DMS 273 (cell line): ENCODE measurements at regions not wholly inside any gene's neighbourhood (a gene's known extent, or its start where the extent isn't known, plus 50 kb on each side); places are given as distances from the start of the nearest gene placed in this dataset.

Experiments used
- DNase-seq: peaks from one replicate; lab custom pipeline; 2025; ENCODE audit not compliant: unreplicated experiment; lab: John Stamatoyannopoulos, UW

DNA sequence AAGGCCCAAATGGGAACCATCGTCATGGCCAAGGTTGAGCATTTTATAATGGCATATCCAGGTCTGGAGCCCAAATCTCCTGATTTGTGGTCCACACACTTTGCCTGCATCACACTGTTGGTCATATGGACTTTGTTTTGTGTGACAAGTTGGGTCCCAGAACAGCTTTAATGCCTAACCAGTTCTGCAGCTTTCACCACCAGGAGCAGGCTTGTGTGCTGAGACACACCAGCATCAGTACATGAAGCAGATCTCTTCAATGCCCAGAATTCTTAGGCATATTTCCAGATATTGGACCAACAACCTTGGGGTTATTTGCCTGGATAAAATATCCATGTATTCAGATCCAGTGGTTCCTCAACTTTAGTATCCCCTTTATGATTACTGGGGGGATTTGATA is 371.3 kb downstream of the FBXW7 start:
- DNase-seq = no peak

DNA sequence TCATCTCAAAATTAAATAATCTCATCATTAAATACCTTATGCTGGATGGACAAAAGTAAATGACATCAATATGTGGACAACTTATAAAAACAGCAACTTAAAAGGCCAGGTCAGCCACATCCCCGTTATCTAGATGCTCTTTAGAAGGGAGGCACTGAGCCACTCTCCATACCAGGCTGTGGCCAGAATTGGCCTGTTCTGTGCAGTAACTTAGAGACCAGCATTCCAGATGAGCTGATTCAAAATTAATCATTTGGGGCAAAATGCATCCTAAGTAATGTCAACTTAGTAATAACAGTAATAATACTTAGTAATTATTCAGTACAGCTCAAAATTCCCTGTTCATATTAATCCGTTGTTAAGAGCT is 373.6 kb downstream of the FBXW7 start:
- DNase-seq = no peak

DNA sequence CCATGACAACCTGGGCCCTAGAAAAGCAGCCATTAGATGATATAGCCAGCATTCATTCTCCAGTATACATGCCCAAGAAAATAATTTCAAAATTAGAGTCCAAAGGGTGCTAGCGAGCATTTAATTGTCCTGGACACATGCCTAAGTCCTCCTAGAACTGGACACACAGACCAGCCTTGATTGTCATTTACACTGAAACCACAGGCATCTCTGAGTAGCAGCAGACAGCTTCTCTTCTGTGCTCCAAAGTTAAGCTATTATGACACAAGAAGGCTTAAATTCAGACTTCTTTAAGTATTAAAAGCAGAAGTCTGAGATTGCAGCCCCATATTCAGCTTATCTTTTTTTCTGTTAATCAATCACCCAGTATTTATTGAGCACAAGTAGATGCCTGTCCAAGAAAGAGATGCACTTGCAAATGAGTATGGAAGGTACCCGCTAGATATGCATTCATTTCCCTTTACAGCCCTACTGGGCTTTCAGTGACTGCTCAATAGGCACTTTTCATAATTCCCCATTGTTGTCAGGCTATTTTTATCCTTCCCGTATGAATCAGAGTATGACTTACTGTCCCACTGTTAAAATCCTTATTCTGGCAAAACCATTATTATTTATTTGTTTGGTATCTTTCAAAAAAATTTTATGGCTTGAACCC is 374.1 kb downstream of the FBXW7 start:
- no peak for DNase-seq

DNA sequence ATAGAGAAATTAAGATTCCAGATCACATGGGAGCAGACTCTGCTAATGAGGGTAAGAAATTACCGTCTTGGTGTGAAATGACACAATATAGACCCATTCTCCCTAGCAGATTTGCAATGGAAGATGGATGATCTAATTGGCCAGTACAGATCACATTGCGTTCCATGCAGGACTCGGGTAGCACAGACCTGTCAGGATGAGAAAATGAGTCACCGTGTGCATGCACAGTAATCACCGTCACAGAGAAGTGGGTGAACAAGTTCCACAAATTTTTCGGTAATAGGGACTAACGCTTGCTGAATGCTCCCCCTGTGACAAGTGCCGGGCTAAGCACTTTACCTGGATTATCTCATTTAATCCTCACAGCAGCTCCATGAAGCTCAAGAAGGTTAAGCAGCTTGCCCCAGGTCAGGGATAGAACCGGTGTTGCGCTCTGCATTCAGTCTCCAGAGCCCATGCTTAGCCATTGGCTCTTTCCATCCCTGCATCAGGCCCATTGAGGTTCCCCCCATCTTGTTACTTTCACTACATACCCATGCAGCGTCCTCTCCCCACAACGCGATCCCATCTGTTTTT is 375.6 kb downstream of the FBXW7 start:
- DNase-seq = no peak

DNA sequence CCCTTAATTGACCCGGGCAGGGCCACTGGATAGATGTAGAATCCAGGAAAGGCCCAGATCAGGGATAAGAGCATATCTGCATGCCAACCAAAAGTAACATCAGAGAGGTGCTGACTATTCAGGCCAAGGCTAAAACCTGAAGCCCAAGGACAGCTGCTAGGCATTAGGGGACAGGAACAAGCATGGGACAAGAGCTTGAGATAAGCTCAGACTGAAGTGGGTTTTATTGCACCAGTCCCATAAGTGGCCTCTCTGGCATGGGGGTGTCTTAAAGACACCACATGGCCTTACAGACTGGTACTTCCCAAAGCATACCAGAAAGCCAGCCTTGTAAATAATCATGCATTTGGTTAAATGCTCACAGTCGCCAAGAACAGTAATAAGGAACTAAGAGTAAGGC is 376.1 kb downstream of the FBXW7 start:
- DNase-seq = no peak

DNA sequence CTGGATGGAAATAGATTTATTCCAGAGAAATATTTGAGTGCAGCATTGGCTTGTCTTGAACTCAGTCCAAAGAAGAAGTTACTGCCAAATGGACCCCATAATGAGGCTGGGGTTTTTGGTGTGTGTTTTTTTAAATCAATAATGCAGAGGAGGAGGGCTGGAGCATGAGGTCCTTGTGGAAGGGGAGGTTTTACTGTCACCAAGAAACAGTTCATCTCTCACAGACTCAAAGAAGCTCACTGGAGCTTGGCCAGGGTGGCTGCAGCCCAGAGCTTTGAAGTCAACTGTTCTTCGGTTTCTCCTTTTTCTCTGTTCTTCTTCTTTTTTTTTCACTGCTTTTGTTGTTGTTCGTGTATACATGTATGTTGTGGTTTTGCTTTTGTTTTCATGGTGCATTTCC is 377.7 kb downstream of the FBXW7 start:
- no peak for DNase-seq

DNA sequence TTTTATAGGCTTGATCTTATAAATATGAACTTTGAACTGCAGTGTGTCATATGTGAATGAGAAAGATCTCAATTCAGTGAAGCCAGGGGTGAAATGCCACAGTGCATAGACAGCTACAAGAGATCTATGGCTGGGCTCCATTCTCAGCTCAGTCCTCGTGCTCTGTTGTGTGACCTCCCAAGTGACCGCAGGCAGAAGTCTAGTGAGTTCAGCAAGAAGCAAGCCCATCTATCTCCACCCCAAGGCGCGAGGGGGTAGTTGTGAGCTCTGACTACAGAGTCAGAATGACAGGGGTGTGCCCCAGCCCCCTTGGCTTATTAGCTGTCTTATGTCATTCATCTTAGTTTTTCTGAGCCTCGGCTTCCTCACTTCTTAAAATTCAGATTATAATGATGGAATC is 378.3 kb downstream of the FBXW7 start:
- no peak for DNase-seq

DNA sequence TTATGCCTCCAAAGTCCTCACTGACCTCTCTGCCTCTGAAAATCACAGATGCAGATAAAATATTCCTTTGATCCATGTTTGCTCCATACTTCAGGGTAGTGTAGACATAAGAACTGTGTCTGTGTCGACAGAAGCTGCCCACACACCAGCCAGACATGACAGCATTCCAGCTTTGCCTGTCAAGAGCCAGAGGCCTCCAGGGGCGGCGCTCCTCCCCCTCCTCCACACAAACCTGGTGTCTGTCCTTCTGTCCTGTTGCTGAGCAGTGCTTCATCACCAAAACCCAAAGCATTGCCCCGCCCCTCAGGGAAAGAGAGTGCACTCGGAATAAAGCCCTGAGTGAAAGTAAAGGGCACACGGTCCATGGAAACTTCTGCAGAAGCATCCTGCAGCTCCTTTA is 379.4 kb downstream of the FBXW7 start:
- DNase-seq = no peak

DNA sequence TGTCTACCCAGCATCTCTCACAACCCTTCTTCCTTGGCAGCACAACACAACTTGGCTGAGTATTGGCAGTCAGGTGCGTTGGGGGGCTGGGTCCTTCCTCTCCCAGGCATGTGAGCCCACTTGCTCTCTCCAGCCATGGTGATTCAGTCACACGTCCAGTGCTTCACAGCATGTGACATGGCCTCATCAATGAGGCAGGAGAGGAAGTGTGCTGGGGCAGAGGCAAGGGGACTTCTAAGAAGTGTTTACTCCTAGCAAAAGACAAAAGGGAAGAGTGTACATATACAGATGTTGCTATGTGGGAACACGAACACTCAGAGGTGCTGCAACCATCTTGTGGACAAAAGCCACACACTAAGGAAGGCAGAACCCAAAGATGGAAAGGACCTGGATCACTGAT is 380.8 kb downstream of the FBXW7 start:
- no peak for DNase-seq

DNA sequence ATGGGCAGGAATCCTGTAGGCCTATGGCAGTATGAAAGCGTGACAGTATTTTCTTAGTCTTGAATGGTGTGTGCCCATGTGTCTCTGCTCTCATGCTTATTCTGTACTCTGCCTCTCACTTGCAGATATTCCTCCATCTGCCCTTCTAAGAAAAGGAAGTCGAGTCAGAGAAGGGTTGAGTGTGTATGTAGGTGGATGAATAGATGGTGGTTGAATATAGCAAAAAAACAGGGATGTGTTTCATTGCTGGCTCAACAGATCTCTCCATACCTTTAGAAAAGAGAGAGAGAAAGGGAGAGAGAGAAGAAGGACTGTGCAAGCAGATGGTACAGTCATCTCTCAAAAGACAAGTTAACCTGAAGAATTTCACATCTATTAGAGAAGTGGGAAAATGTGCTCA is 381.5 kb downstream of the FBXW7 start:
- no peak for DNase-seq

DNA sequence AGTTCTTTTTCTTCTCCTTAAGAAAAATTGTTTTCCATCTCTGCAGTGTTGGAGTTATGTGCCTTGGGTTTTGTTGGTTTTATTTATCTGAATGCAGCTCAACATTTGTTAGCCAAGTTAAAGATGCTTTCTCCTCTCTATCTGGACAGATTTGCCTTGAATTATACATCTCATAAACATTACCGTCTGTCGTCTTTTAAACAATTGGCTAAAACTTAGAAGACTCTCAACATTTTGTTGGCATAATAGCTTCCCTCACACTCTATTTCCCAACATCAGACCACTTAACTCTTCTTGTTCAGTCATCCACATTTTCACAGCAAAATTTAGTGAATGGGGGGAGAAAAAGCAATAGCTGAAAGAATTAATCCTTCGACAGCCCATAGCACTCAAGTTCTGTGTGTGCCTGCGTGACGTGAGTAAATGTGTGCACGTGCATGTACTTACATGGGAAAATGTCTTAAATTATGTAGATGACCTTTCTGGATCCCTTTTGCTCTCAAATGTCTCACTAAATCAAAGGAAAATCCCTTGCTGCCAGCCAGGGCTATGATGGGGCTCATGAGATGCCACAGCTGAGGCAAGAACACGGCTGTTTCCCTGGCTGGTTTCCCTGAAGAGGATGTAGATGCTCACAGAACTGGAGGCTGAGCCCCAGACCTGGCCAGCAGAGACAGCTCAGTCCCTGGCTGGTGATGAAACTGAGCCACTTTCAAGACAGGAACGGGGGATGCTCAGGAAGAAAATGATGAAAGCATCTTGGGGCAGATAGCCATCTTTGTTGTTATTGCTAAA is 382.2 kb downstream of the FBXW7 start:
- DNase-seq = no peak

DNA sequence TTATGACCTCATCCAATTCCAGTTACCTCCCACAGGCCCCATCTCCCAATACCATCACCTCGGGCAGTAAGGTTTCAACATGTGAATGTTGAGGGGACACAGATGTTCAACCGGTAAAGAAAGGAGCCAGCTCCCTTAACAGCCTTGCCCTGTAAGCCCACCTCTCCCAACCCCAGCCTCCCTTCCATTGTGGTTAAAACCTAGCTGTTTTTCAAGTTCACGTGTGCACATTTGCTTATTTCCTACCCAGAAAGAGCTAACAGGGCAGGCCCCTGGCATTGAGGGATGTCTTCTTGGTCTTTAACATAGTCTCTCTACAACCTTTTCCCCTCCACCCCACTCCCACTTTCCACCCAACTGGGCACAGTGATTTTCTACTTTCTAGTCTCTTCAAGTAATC is 385.7 kb downstream of the FBXW7 start:
- no peak for DNase-seq

DNA sequence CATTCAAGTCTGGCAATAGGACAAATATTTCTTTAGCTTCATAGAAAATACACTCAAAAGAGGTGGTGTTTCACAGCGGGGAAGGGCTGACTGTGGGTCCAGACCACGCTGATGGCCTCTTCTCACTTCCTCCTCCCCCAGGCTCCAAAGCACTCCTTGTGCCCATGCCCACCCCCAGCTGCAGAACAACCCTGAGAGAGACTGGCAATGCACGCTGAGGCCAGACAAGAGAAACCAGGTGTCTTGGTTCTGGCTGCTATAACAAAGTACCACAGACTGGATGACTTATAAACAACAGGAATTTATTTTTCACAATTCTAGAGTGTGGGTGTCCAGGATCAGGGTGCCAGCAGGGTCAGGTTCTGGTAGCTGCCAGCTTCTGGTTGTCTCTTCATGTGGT is 386.1 kb downstream of the FBXW7 start:
- DNase-seq = no peak

DNA sequence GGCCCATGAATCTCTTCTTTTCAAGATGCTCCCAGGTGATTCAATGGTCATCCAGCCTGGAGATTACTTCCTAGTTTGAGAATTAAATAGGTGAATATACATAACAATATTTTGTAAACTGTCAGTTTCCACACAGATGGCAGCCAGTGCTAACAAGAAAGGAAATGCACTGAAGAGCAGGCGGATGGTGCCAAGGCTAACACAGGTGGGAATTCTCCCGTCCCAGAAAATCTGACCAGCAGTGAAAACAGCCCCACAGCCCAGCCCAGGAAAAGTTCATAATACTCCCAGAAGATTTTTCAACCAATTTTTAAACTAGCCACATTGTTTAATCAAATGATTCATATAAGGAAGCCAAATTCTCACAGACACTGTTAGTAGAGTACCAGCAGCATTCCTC is 387.2 kb upstream of the GATB start:
- no peak for DNase-seq

DNA sequence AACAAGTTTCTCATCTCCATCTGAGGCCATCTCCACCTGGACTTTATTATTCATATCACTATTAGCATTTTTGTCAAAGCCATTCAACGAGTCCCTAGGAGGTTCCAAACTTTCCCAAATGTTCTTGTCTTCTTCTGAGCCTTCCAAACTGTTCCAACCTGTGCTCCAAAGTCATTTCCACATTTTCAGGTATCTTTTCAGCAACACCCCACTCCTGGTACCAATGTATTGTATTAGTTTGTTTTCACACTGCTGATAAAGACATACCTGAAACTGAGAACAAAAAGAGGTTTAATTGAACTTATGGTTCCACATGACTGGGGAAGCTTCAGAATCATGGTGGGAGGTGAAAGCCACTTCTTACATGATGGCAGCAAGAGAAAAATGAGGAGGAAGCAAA is 385.4 kb upstream of the GATB start:
- DNase-seq = no peak

DNA sequence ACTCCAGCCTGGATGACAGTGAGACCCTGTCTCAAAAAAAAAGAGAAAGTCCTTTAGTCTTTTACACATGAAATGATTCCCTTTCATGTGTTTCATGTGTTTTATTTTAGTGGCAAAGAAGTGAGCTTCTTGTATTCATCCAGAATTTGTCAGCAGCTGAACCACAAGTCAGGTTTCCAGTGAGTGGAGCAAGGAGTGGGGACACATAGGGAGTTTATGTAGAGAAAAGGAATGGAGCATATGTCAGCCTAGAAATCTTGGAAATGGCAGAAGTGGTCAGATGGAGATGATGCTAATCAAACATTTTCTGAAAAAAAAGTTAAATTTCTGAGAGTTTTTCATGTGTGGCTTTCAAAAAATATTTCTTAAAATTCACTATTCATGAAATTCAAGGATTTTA is 383.0 kb upstream of the GATB start:
- no peak for DNase-seq

DNA sequence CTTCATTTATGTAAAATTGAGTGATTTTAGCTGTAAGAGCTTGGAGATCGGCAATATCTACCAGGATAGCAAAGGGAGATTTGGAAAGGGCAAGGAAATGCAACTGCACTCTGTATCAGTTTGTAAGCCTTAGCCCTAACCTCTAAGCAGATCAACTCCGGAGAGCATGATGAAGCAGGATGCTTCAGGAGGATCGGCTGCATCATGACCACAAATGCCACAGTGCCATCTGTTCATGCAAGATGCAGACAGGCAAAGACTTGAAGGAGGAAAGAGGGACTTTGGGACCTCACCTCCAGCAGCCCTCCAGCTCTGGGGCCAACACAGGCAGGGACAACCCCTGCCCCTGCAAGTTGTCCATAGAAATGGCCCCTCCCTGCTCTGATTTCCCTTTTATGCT is 377.6 kb upstream of the GATB start:
- DNase-seq = no peak

DNA sequence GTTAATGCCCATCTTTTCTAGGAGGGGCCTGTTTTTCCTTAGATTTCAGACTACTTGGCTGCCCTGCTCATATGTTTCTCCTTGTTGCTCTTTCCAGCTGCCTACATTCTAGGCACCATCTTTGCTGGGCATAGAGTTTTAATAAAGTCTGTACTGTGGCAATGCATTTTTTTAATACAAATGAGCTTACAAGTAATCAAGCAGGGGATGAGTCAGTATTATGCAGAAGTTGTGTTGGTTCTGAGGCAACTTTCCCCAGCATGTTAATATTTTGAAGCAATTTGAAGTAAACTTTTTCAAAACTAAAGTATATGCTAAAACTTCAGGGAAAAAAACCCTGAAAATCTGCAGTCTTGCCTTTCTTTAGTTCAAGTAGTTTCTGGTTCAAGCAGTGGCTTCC is 372.0 kb upstream of the GATB start:
- DNase-seq = no peak

DNA sequence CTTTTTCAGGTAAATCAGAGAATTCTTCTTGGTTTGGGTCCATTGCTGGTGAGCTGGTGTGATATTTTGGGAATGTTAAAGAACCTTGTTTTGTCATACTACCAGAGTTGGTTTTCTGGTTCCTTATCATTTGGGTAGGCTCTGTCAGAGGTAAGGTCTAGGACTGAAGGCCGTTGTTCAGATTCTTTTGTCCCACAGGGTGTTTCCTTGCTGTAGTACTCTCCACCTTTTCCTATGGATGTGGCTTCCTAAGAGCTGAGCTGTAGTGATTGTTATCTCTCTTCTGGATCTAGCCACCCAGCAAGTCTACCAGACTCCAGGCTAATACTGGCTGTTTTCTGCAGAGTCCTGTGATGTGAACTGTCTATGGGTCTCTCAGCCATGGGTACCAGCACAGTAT is 367.5 kb upstream of the GATB start:
- no peak for DNase-seq

DNA sequence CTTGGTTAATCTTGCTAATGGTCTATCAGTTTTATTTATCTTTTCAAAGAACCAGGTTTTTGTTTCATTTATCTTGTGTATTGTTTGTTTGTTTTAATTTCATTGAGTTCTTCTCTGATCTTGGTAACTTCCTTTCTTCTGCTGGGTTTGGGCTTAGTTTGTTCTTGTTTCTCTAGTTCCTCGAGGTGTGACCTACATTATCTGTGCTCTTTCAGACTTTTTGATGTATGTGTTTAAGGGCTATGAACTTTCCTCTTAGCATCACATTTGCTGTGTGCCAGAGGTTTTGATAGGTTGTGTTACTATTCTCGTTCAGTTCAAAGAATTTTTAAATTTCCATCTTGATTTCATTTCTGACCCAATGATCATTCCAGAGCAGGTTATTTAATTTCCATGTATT is 365.4 kb upstream of the GATB start:
- DNase-seq = no peak

DNA sequence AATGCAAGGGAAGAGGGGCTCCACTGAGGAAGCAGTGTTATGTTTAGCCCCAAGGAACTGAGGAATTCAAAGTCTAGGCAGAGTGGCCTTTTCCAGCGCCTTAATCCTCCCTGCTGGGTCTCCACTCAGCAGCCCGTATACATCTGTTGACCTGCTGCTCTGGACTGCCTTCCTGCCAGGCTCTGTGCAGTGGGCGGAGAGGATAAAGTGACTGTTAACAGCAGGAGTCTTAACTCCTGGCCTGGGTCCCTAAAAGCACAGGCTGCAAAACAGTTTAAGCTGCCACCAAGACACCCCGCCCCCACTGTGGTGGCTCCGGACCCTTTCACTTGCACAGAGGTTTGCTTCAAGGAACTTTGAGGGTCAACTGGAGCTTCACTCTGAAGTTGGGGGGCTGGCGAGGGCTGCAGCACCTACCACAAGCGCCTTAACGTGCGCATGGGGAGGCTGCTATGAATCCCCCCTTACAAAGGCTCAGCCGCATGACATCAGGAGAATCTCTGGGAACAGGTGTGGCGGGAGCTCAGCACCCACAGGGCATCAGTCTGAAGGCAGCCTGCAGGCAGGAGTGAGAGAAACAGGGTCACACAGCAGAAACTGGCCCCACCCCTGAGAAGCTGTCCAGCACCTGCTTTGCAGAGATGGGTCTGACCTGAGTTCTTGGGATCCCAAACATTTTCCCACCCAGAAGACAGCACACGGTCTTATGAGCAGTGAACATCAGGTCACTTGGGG is 358.2 kb upstream of the GATB start:
- DNase-seq = peak; percentile 61

DNA sequence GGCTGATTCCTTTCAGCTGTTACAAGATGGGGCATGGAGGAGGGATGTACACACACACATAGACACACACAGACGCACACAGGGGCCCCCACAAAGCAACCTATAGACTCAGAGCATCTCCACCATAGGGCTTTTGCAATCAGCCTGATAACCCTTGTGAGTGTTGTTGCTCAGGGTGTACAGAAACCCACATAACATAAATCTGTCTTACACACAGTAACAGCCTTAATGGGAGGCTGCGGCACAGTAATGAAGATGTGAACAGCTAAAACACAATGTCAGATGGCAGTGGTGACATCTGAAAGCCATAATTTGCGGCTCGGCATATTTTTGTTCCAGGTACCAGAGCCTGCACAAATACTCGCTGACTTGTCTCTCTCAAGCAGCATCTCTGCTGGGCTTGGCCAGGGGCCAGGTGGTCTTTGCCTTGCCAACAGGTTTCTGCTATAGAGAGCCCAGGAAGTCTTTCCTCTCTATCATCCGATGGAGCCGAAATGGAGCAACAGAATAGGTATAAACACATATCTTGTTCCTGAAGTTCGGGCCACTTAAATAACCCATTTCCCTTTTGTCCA is 357.2 kb upstream of the GATB start:
- peak; percentile 21 for DNase-seq
